ENCODE measurements at regions not wholly inside any gene's neighbourhood (a gene's known extent, or its start where the extent isn't known, plus 50 kb on each side); places are given as distances from the start of the nearest gene placed in this dataset.

DNA sequence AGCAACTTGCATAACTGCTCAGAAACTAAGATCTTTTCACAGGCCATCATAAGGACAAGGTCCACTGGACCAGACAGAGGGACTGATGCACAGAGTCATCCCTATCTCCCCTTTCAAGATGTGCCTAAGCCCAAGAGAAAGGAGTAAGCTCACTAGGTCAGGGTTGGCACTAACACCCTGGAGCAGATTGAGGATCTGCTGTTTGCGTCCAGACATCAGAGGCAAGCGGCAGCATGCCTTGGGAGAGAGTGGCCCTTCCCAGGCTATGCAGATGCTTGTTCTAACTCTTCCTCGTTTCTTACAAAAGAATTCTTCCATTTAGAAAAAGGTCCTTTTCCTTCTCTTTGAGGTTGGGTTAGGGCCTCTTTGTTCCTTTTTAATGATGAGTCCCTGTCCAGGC lies 187.2 kb downstream of the KCNA5 start:
- intact Hi-C loops (cut with micrococcal nuclease): no loop called here
- H3K4me3 ChIP-seq (replicated peaks in 1 of 3; ENCODE audit: low read depth in 2 of 3, low read length in 3 of 3): no peak overlapping the region

DNA sequence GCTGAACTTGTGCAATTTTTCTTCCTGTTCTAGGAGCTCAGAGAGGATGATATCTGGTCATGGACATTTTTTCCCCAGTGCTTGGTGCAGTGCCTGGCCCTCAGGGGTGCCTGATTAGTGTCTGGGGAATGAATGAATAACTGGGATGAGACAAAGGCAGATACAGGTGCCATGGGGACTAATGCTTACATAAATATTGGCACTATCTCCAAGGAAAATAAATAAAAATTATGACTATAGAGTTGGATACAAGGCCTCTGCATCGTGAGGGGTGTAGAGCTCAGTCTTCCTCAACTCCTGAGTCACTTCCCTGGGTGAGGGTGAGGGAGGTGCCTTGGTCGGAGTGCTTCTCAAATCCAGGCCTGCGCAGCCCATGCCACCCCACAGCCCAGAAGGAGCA lies 188.6 kb downstream of the KCNA5 start:
- Histone ChIP-seq H4K20me1 (ENCODE audit: insufficient read depth, low read length) (no peaks in the 10 kb centered on the region), H2AFZ (ENCODE audit: insufficient read depth, low read depth, low read length, poor library complexity, severe bottlenecking) (no peak overlapping the region), H3K9me3 (replicated peaks in 1 of 2; ENCODE audit: control insufficient read depth in 1 of 2, insufficient read depth in 1 of 2, low read length in 2 of 2) (peaks cover 0 to 5% of the 10 kb centered on the region in 2 donors), H3K4me2 (replicated peaks; ENCODE audit: extremely low read depth, low read length, poor library complexity, severe bottlenecking) (no peak overlapping the region), H3K79me2 (ENCODE audit: insufficient read depth, low read length) (no peaks in the 10 kb centered on the region), H3K9ac (ENCODE audit: insufficient read depth, low read length, poor library complexity, severe bottlenecking) (no peak overlapping the region), H3K4me1 (ENCODE audit: control insufficient read depth in 1 of 2, insufficient read depth in 2 of 2, low read length in 2 of 2) (no peaks in the 10 kb centered on the region), H3K4me3 (replicated peaks in 1 of 3; ENCODE audit: low read depth in 2 of 3, low read length in 3 of 3) (no peak overlapping the region), H3K36me3 (replicated peaks in 1 of 2; ENCODE audit: control insufficient read depth in 1 of 2, insufficient read depth in 2 of 2, low read length in 2 of 2) (no peaks in the 10 kb centered on the region), H3K27me3 (ENCODE audit: control insufficient read depth in 2 of 2, insufficient read depth in 2 of 2, low read length in 2 of 2) (no peaks in the 10 kb centered on the region), H3K27ac (ENCODE audit: low read depth in 1 of 2, low read length in 2 of 2) (no peak overlapping the region)
- intact Hi-C loops (cut with micrococcal nuclease): no loop called here
- WGBS (ENCODE audit: insufficient coverage): no CpG with 5 or more reads among the region's 3 CpGs
- Mint-ChIP-seq H3K27me3 (ENCODE audit: low read depth in 3 of 3) (peaks cover 0 to 8% (median 3%) of the 10 kb centered on the region in 3 donors), H3K4me3 (no peak overlapping the region), H3K36me3 (no peaks in the 10 kb centered on the region), H3K4me1 (no peaks in the 10 kb centered on the region), H3K9me3 (peaks cover 3 to 18% (median 7%) of the 10 kb centered on the region in 7 donors), H3K27ac (no peak overlapping the region)
- DNase-seq: no peak
- TF ChIP-seq, protein P1, sequence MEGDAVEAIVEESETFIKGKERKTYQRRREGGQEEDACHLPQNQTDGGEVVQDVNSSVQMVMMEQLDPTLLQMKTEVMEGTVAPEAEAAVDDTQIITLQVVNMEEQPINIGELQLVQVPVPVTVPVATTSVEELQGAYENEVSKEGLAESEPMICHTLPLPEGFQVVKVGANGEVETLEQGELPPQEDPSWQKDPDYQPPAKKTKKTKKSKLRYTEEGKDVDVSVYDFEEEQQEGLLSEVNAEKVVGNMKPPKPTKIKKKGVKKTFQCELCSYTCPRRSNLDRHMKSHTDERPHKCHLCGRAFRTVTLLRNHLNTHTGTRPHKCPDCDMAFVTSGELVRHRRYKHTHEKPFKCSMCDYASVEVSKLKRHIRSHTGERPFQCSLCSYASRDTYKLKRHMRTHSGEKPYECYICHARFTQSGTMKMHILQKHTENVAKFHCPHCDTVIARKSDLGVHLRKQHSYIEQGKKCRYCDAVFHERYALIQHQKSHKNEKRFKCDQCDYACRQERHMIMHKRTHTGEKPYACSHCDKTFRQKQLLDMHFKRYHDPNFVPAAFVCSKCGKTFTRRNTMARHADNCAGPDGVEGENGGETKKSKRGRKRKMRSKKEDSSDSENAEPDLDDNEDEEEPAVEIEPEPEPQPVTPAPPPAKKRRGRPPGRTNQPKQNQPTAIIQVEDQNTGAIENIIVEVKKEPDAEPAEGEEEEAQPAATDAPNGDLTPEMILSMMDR (IDR thresholded peaks at IDR 0.05): no peak

More for the DNA sequence above, 187.2 kb downstream of the KCNA5 start:
- H3K27ac ChIP-seq (ENCODE audit: low read depth in 1 of 2, low read length in 2 of 2): no peak overlapping the region
- H3K9me3 ChIP-seq (replicated peaks in 1 of 2; ENCODE audit: control insufficient read depth in 1 of 2, insufficient read depth in 1 of 2, low read length in 2 of 2): peaks cover 0 to 5% of the 10 kb centered on the region in 2 donors
- TF ChIP-seq, protein P1 (IDR thresholded peaks at IDR 0.05): no peak
- Mint-ChIP-seq H3K4me1 (no peaks in the 10 kb centered on the region), H3K9me3 (peaks cover 4 to 19% (median 8%) of the 10 kb centered on the region in 7 donors), H3K4me3 (no peak overlapping the region), H3K27ac (no peak overlapping the region), H3K27me3 (ENCODE audit: low read depth in 3 of 3) (peaks cover 0 to 6% (median 3%) of the 10 kb centered on the region in 3 donors), H3K36me3 (no peaks in the 10 kb centered on the region)
- no peaks in the 10 kb centered on the region for H3K36me3 ChIP-seq (replicated peaks in 1 of 2; ENCODE audit: control insufficient read depth in 1 of 2, insufficient read depth in 2 of 2, low read length in 2 of 2)
- H4K20me1 ChIP-seq (ENCODE audit: insufficient read depth, low read length): no peaks in the 10 kb centered on the region
- H2AFZ ChIP-seq (ENCODE audit: insufficient read depth, low read depth, low read length, poor library complexity, severe bottlenecking): no peak overlapping the region
- WGBS (ENCODE audit: insufficient coverage): 100% methylated on average over 2 of the region's 3 CpGs
- no peaks in the 10 kb centered on the region for H3K79me2 ChIP-seq (ENCODE audit: insufficient read depth, low read length)
- no peaks in the 10 kb centered on the region for H3K27me3 ChIP-seq (ENCODE audit: control insufficient read depth in 2 of 2, insufficient read depth in 2 of 2, low read length in 2 of 2)
- no peaks in the 10 kb centered on the region for H3K4me1 ChIP-seq (ENCODE audit: control insufficient read depth in 1 of 2, insufficient read depth in 2 of 2, low read length in 2 of 2)
- no peak overlapping the region for H3K4me2 ChIP-seq (replicated peaks; ENCODE audit: extremely low read depth, low read length, poor library complexity, severe bottlenecking)
- no peak overlapping the region for H3K9ac ChIP-seq (ENCODE audit: insufficient read depth, low read length, poor library complexity, severe bottlenecking)
- no peak for DNase-seq
